PFSK-1 (cell line): ENCODE measurements at regions not wholly inside any gene's neighbourhood (a gene's known extent, or its start where the extent isn't known, plus 50 kb on each side); places are given as distances from the start of the nearest gene placed in this dataset.

Experiments
- FOXP2 ChIP-seq: optimal IDR thresholded peaks from 2 replicates; pipeline ENCODE3; 2011; ENCODE audit warnings: borderline replicate concordance, control low read depth, inconsistent platforms; ENCODE audit not compliant: insufficient read depth; ENCODE audit errors: extremely low read length, extremely low read depth
- SIN3A ChIP-seq: IDR thresholded peaks from 2 replicates; pipeline ENCODE4 v1.6.1; 2012; ENCODE audit warnings: mild to moderate bottlenecking, low read length, moderate library complexity, borderline replicate concordance; ENCODE audit not compliant: insufficient read depth
- TAF1 ChIP-seq: IDR thresholded peaks from 2 replicates; pipeline ENCODE4 v1.6.1; 2012; ENCODE audit warnings: low read length, control low read depth, borderline replicate concordance; ENCODE audit not compliant: insufficient read depth
- TF ChIP-seq, protein P1 (sequence below), 2 experiments: IDR thresholded peaks; 2 replicates each; pipeline versions ENCODE4 v1.6.1 to v1.8.0; 2011 to 2012; ENCODE audit warnings: low read depth in 2 of 2, low read length in 2 of 2, control low read depth in 1 of 2, inconsistent platforms in 1 of 2, mild to moderate bottlenecking in 1 of 2, moderate library complexity in 1 of 2; ENCODE audit not compliant: insufficient read depth in 1 of 2

DNA sequence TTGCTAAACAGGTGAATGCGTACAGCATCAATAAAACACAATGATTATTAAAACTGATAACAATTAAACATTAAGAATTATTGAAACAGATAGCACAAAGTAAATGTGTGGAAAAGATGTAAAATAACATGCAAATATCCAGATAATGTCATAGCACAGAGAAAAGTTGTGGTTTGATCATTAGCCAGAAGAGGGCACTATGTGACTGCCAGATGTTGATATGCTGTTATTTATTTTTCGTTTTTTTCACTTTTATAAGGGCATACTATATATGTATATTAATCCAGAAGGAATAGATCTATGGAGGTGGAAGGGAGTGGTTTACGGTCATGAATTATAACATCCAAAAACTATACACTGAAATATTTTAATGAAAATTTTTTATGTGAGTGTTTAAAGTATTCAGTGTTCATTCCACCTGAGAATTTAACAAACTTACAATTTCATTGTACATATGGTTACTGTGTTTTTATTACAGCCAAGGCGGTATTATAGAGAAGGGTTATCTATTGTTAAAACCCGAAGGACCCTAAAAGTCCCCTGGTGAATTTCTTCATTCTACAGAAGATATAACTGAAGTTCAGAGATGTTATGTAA lies 211.9 kb upstream of the UGT8 start:
- TF ChIP-seq, protein P1, sequence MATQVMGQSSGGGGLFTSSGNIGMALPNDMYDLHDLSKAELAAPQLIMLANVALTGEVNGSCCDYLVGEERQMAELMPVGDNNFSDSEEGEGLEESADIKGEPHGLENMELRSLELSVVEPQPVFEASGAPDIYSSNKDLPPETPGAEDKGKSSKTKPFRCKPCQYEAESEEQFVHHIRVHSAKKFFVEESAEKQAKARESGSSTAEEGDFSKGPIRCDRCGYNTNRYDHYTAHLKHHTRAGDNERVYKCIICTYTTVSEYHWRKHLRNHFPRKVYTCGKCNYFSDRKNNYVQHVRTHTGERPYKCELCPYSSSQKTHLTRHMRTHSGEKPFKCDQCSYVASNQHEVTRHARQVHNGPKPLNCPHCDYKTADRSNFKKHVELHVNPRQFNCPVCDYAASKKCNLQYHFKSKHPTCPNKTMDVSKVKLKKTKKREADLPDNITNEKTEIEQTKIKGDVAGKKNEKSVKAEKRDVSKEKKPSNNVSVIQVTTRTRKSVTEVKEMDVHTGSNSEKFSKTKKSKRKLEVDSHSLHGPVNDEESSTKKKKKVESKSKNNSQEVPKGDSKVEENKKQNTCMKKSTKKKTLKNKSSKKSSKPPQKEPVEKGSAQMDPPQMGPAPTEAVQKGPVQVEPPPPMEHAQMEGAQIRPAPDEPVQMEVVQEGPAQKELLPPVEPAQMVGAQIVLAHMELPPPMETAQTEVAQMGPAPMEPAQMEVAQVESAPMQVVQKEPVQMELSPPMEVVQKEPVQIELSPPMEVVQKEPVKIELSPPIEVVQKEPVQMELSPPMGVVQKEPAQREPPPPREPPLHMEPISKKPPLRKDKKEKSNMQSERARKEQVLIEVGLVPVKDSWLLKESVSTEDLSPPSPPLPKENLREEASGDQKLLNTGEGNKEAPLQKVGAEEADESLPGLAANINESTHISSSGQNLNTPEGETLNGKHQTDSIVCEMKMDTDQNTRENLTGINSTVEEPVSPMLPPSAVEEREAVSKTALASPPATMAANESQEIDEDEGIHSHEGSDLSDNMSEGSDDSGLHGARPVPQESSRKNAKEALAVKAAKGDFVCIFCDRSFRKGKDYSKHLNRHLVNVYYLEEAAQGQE (IDR thresholded peaks at IDR 0.05; ENCODE audit: insufficient read depth in 1 of 2, low read depth in 2 of 2, low read length in 2 of 2), result no peak
- TF ChIP-seq FOXP2, result no peak
- no peak for TF ChIP-seq SIN3A
- no peak for TF ChIP-seq TAF1
